HG03039 (cell line): ENCODE measurements at regions not wholly inside any gene's neighbourhood (a gene's known extent, or its start where the extent isn't known, plus 50 kb on each side); places are given as distances from the start of the nearest gene placed in this dataset.
"Not testable (repeated sequence)": the region's sequence is repeated elsewhere in the genome, so short reads cannot be mapped to it uniquely, and the experiment has no call there.

Experiments
- ATAC-seq: cut with Tn5 transposase; IDR thresholded peaks from one replicate; pipeline ENCODE4 v1.9.1; 2021; ENCODE audit warnings: mild to moderate bottlenecking, moderate library complexity; ENCODE audit not compliant: unreplicated experiment

- ATAC-seq: no peak
Observed at GRCh38 chr7:82501346-82501745, 57.8 kb upstream of the CACNA2D1 start.

- ATAC-seq: not testable (repeated sequence)
Observed at GRCh38 chr7:82499546-82499945, 56.0 kb upstream of the CACNA2D1 start.

DNA sequence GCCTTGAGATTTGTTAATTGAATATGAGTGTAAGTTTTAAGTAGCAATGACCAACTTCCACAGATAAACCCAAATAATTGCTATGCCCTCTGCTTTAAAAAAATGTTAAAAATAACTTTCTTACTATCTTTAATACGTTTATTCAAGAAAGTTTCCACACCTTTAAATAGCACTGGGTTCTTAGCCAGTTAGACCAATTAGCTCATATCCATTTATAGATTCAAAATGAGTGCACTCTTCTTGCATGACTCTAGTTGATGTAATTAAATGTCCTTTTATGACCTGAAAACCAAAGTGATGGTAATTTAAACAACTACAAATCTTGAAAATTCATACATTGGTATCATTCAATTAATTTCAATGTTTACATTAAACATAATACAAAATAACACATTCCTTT is 50.8 kb upstream of the CACNA2D1 start:
- no peak for ATAC-seq
